ENCODE measurements at regions not wholly inside any gene's neighbourhood (a gene's known extent, or its start where the extent isn't known, plus 50 kb on each side); places are given as distances from the start of the nearest gene placed in this dataset.

- Histone ChIP-seq H3K4me3 (ENCODE audit: low read depth, low read length) (no peak overlapping the region), H3K27me3 (ENCODE audit: control insufficient read depth, insufficient read depth, low read length) (no peaks in the 10 kb centered on the region), H3K36me3 (ENCODE audit: control insufficient read depth, insufficient read depth, low read length) (no peaks in the 10 kb centered on the region), H3K9ac (ENCODE audit: low read depth, low read length) (no peak overlapping the region), H3K9me3 (ENCODE audit: control insufficient read depth, insufficient read depth, low read length) (no peaks in the 10 kb centered on the region), H3K4me1 (ENCODE audit: control insufficient read depth, insufficient read depth, low read length) (no peaks in the 10 kb centered on the region)
Measured at GRCh38 chr20:4095639-4096038, 53.0 kb upstream of the SMOX start.

GRCh38 chr20:4091490-4092479, 56.8 kb upstream of the SMOX start:
- Histone ChIP-seq H3K36me3 (ENCODE audit: control insufficient read depth, insufficient read depth, low read length) (no peaks in the 10 kb centered on the region), H3K4me1 (ENCODE audit: control insufficient read depth, insufficient read depth, low read length) (peaks cover 3% of the 10 kb centered on the region), H3K27me3 (ENCODE audit: control insufficient read depth, insufficient read depth, low read length) (peaks cover 3% of the 10 kb centered on the region), H3K9me3 (ENCODE audit: control insufficient read depth, insufficient read depth, low read length) (no peaks in the 10 kb centered on the region), H3K9ac (ENCODE audit: low read depth, low read length) (no peak overlapping the region), H3K4me3 (ENCODE audit: low read depth, low read length) (no peak overlapping the region)

GRCh38 chr20:4090756-4091489, 57.7 kb upstream of the SMOX start:
- Histone ChIP-seq H3K9ac (ENCODE audit: low read depth, low read length) (no peak overlapping the region), H3K4me3 (ENCODE audit: low read depth, low read length) (no peak overlapping the region), H3K9me3 (ENCODE audit: control insufficient read depth, insufficient read depth, low read length) (no peaks in the 10 kb centered on the region), H3K36me3 (ENCODE audit: control insufficient read depth, insufficient read depth, low read length) (no peaks in the 10 kb centered on the region), H3K27me3 (ENCODE audit: control insufficient read depth, insufficient read depth, low read length) (peaks cover 9% of the 10 kb centered on the region), H3K4me1 (ENCODE audit: control insufficient read depth, insufficient read depth, low read length) (peaks cover 3% of the 10 kb centered on the region)

GRCh38 chr20:4089756-4090487, 58.7 kb upstream of the SMOX start:
- no peak overlapping the region for H3K4me3 ChIP-seq (ENCODE audit: low read depth, low read length)
- no peak overlapping the region for H3K9ac ChIP-seq (ENCODE audit: low read depth, low read length)
- no peaks in the 10 kb centered on the region for H3K36me3 ChIP-seq (ENCODE audit: control insufficient read depth, insufficient read depth, low read length)
- H3K9me3 ChIP-seq (ENCODE audit: control insufficient read depth, insufficient read depth, low read length): no peaks in the 10 kb centered on the region
- H3K27me3 ChIP-seq (ENCODE audit: control insufficient read depth, insufficient read depth, low read length): peaks cover 9% of the 10 kb centered on the region
- peaks cover 3% of the 10 kb centered on the region for H3K4me1 ChIP-seq (ENCODE audit: control insufficient read depth, insufficient read depth, low read length)

DNA sequence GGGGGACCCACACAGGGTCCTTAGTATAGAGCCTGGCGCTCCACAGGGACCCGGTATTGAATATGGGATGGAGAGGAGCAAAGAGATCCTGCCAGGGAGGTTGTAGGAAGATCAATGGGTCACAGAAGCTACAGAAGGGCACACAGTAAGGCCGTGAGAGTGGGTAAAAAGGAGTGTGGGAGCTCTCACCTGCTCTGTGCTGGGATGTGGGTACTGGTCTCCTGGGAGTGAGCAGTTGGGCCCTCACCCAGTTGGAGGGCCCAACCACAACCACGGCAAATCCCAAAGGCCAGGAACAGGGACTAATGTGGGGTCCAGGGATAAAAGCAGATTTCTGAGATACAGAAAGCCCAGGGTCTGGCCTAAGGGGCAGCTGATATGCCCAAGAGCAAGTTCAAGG, 59.9 kb upstream of the SMOX start:
- Histone ChIP-seq H3K36me3 (ENCODE audit: control insufficient read depth, insufficient read depth, low read length) (no peaks in the 10 kb centered on the region), H3K4me3 (ENCODE audit: low read depth, low read length) (no peak overlapping the region), H3K9me3 (ENCODE audit: control insufficient read depth, insufficient read depth, low read length) (no peaks in the 10 kb centered on the region), H3K4me1 (ENCODE audit: control insufficient read depth, insufficient read depth, low read length) (peaks cover 4% of the 10 kb centered on the region), H3K9ac (ENCODE audit: low read depth, low read length) (no peak overlapping the region), H3K27me3 (ENCODE audit: control insufficient read depth, insufficient read depth, low read length) (peaks cover 19% of the 10 kb centered on the region)

DNA sequence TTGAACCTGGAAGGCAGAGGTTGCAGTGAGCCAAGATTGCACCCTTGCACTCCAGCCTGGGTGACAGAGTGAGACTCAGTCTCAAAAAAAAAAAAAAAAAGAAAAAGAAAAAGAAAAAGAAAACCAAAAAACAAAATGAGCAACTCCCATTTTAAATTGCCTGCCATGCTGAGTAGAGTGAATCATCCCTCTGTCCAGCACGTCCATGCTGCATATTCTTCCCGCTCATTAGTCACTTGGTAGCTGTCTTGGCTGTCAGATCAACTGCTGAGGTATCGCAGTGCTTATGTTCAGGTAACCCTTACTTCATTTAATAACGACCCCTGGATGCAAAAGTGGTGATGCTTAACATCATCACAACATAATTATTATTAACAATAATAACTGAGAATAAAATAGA, 60.7 kb upstream of the SMOX start:
- peaks cover 22% of the 10 kb centered on the region for H3K27me3 ChIP-seq (ENCODE audit: control insufficient read depth, insufficient read depth, low read length)
- no peak overlapping the region for H3K4me3 ChIP-seq (ENCODE audit: low read depth, low read length)
- no peaks in the 10 kb centered on the region for H3K36me3 ChIP-seq (ENCODE audit: control insufficient read depth, insufficient read depth, low read length)
- H3K9me3 ChIP-seq (ENCODE audit: control insufficient read depth, insufficient read depth, low read length): no peaks in the 10 kb centered on the region
- H3K4me1 ChIP-seq (ENCODE audit: control insufficient read depth, insufficient read depth, low read length): peaks cover 9% of the 10 kb centered on the region
- H3K9ac ChIP-seq (ENCODE audit: low read depth, low read length): no peak overlapping the region

GRCh38 chr20:4086771-4087687, 61.6 kb upstream of the SMOX start:
- Histone ChIP-seq H3K4me1 (ENCODE audit: control insufficient read depth, insufficient read depth, low read length) (peaks cover 15% of the 10 kb centered on the region), H3K4me3 (ENCODE audit: low read depth, low read length) (no peak overlapping the region), H3K9me3 (ENCODE audit: control insufficient read depth, insufficient read depth, low read length) (no peaks in the 10 kb centered on the region), H3K27me3 (ENCODE audit: control insufficient read depth, insufficient read depth, low read length) (peaks cover 22% of the 10 kb centered on the region), H3K9ac (ENCODE audit: low read depth, low read length) (no peak overlapping the region), H3K36me3 (ENCODE audit: control insufficient read depth, insufficient read depth, low read length) (no peaks in the 10 kb centered on the region)

DNA sequence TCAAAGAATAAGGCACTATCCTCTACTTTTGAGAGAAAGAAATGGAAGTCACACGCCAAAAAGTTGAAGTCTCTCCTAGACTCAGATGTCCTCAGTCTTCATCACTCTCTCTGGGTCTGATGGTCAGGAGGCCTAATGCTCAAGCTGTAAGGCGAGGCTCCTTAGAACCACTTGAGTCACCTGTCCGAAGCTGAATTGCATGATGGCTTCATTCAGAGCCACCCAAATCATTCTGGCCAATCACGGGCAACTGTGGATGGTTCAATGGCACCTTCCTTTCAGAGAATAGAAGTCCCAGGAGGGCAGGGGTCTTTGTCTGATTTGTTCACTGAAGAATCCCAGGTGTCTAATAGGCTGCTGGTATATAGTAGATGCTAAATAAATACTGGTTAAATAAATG, 63.9 kb upstream of the SMOX start:
- Histone ChIP-seq H3K9me3 (ENCODE audit: control insufficient read depth, insufficient read depth, low read length) (no peaks in the 10 kb centered on the region), H3K27me3 (ENCODE audit: control insufficient read depth, insufficient read depth, low read length) (peaks cover 22% of the 10 kb centered on the region), H3K9ac (ENCODE audit: low read depth, low read length) (no peak overlapping the region), H3K4me3 (ENCODE audit: low read depth, low read length) (no peak overlapping the region), H3K4me1 (ENCODE audit: control insufficient read depth, insufficient read depth, low read length) (peaks cover 15% of the 10 kb centered on the region), H3K36me3 (ENCODE audit: control insufficient read depth, insufficient read depth, low read length) (no peaks in the 10 kb centered on the region)

DNA sequence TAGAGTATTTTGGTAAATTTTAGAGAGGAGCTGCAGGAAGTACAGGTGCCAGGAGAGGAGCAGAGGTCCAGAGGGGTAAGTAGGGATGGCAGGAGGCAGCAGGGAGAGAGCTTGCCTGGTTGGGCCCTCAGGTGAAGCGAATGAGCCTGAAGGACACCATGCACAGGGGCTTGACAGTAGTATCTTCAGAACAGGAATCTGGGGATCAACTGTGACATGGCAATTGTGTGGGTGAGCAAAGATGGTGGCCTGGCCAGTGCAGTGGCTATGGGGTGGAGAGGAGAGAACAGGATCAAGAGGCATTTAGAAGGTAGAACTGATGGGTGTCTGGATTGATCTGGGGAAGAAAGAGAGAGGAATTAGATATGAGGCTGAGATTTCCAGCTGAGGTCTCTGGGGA, 64.5 kb upstream of the SMOX start:
- H3K36me3 ChIP-seq (ENCODE audit: control insufficient read depth, insufficient read depth, low read length): no peaks in the 10 kb centered on the region
- no peaks in the 10 kb centered on the region for H3K9me3 ChIP-seq (ENCODE audit: control insufficient read depth, insufficient read depth, low read length)
- no peak overlapping the region for H3K9ac ChIP-seq (ENCODE audit: low read depth, low read length)
- H3K27me3 ChIP-seq (ENCODE audit: control insufficient read depth, insufficient read depth, low read length): peaks cover 22% of the 10 kb centered on the region
- peaks cover 15% of the 10 kb centered on the region for H3K4me1 ChIP-seq (ENCODE audit: control insufficient read depth, insufficient read depth, low read length)
- H3K4me3 ChIP-seq (ENCODE audit: low read depth, low read length): no peak overlapping the region

GRCh38 chr20:4083098-4083865, 65.3 kb upstream of the SMOX start:
- no peaks in the 10 kb centered on the region for H3K9me3 ChIP-seq (ENCODE audit: control insufficient read depth, insufficient read depth, low read length)
- no peak overlapping the region for H3K9ac ChIP-seq (ENCODE audit: low read depth, low read length)
- peaks cover 15% of the 10 kb centered on the region for H3K4me1 ChIP-seq (ENCODE audit: control insufficient read depth, insufficient read depth, low read length)
- H3K27me3 ChIP-seq (ENCODE audit: control insufficient read depth, insufficient read depth, low read length): peaks cover 22% of the 10 kb centered on the region
- H3K36me3 ChIP-seq (ENCODE audit: control insufficient read depth, insufficient read depth, low read length): no peaks in the 10 kb centered on the region
- peak overlapping the region; percentile 7 for H3K4me3 ChIP-seq (ENCODE audit: low read depth, low read length)
